ENCODE measurements at regions not wholly inside any gene's neighbourhood (a gene's known extent, or its start where the extent isn't known, plus 50 kb on each side); places are given as distances from the start of the nearest gene placed in this dataset.

DNA sequence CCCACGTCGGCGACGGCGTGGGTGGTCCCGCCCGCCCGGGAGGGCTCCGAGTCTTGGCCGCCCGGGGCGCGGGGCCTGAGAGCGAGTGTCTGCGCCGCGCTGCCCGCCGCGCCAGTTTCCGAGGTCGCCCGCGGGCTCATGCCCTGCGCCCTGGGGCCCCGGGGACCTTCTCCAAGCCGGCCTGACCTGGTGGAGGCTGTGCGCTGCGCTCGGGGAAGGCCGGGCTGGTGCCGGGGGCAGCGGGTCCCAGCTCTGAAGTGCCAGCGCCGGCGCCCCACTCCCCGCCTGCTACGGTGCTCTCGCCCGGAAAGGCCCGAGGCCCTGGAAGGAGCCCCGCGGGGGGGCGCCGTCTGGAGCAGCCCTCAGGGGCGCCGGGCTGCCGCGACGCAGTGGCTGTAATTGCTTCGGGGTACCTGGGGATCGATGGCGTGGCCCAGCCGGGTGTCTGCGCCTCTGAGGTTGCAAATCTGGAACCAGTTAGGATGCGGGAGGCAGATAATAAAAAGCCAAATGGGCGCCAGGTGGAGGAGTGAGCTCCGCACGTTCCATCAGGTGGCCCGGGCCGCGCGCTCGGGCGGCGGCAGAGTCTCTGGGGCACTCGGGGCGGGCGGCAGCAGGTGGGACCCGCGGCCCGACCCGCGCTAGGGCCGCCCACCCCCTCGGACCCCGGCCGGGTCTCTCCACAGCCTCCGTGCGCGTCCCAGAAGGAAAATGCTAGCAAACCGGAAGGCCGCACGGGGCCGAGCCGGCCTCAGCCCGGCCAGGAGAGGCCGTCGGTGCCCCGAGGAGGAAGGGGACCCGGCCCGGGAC is 102.3 kb upstream of the DIO3 start:
- H3K27ac Mint-ChIP-seq: no peak overlapping the region
- H3K9me3 Mint-ChIP-seq (ENCODE audit: low read depth): peaks cover 3% of the 10 kb centered on the region
- H3K4me3 Mint-ChIP-seq (ENCODE audit: low read depth): peak overlapping the region; percentile 59
- H3K27me3 Mint-ChIP-seq: peaks cover 56% of the 10 kb centered on the region
- peaks cover 14% of the 10 kb centered on the region for H3K4me1 Mint-ChIP-seq (ENCODE audit: low read depth)
- peak; percentile 19 for DNase-seq (ENCODE audit: low spot score, unreplicated experiment)
- H3K36me3 Mint-ChIP-seq (ENCODE audit: insufficient read depth): no peaks in the 10 kb centered on the region
- TF ChIP-seq CTCF (IDR thresholded peaks at IDR 0.05; ENCODE audit: unreplicated experiment): no peak

- no peak for DNase-seq (ENCODE audit: low spot score, unreplicated experiment)
- Mint-ChIP-seq H3K36me3 (ENCODE audit: insufficient read depth) (no peaks in the 10 kb centered on the region), H3K4me3 (ENCODE audit: low read depth) (no peak overlapping the region), H3K27me3 (peaks cover 50% of the 10 kb centered on the region), H3K9me3 (ENCODE audit: low read depth) (no peaks in the 10 kb centered on the region), H3K27ac (no peak overlapping the region), H3K4me1 (ENCODE audit: low read depth) (peaks cover 14% of the 10 kb centered on the region)
- TF ChIP-seq CTCF (IDR thresholded peaks at IDR 0.05; ENCODE audit: unreplicated experiment): no peak
These were observed 101.8 kb upstream of the DIO3 start for GRCh38 chr14:101459551-101459900.

DNA sequence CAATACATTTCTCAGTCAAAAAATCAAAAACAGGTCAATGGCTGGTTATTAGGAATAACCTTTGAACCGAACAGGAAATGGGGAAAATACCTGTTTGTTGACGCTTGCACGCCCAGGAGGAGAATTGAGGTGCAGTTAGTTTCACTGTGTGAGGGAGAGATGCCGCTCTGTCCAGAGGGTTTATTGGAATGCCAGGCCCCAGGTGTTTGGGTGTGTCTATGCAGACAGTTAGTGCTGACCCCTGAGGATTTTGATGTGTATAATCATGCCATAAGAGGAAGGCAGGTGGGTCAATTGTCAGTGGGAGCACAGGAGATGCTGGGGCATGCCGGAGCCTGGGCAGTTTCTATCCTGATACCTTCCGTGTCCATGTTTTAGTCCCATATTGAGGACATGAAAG is 100.8 kb upstream of the DIO3 start:
- no peaks in the 10 kb centered on the region for H3K36me3 Mint-ChIP-seq (ENCODE audit: insufficient read depth)
- no peaks in the 10 kb centered on the region for H3K9me3 Mint-ChIP-seq (ENCODE audit: low read depth)
- H3K27ac Mint-ChIP-seq: no peak overlapping the region
- peaks cover 42% of the 10 kb centered on the region for H3K27me3 Mint-ChIP-seq
- no peak for TF ChIP-seq CTCF (IDR thresholded peaks at IDR 0.05; ENCODE audit: unreplicated experiment)
- DNase-seq (ENCODE audit: low spot score, unreplicated experiment): no peak
- H3K4me3 Mint-ChIP-seq (ENCODE audit: low read depth): peak overlapping the region; percentile 25
- peaks cover 14% of the 10 kb centered on the region for H3K4me1 Mint-ChIP-seq (ENCODE audit: low read depth)

DNA sequence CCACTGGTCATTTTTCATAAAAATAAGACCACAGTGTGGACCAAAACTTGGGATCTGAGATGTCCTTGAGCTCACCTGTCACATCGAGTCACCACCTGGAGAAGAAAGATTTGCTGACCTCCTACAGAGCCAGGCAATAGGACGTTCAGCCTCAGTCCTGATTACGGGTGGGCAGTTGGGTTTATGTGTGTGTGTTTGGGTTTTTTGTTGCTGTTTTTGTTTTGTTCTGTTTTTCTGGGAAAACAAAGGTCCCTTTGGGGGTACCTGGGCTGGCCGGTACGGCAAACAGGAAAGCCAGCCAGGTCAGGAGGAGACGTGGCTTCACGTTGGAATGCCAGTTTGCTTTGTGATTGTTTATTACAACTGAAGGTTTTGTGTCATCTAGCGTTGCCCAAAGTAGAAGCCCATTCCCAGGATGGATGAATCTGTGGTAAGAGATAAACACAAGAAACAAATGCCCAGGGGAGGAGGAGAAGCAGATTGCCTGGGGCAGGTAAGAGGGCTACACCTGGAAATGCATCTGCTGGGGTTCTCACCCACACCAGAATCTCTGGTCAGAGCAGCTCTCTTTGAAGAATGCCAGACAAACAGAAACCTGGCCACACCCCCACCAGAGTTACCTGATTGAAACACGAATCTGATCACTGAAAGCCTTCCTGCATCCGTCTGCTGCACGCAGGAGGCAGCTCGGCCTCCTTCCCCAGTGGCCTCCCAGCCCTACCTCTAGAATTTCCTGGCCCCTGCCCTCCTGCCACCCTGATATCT is 100.1 kb upstream of the DIO3 start:
- H3K4me1 Mint-ChIP-seq (ENCODE audit: low read depth): peaks cover 16% of the 10 kb centered on the region

More for the DNA sequence above, 100.1 kb upstream of the DIO3 start:
- no peaks in the 10 kb centered on the region for H3K36me3 Mint-ChIP-seq (ENCODE audit: insufficient read depth)
- no peak for TF ChIP-seq CTCF (IDR thresholded peaks at IDR 0.05; ENCODE audit: unreplicated experiment)
- no peaks in the 10 kb centered on the region for H3K9me3 Mint-ChIP-seq (ENCODE audit: low read depth)
- H3K27me3 Mint-ChIP-seq: peaks cover 39% of the 10 kb centered on the region
- no peak overlapping the region for H3K4me3 Mint-ChIP-seq (ENCODE audit: low read depth)
- H3K27ac Mint-ChIP-seq: no peak overlapping the region
- DNase-seq (ENCODE audit: low spot score, unreplicated experiment): peak; percentile 6

Data from progenitor cell of endocrine pancreas (in vitro differentiated cells).